ENCODE measurements at regions not wholly inside any gene's neighbourhood (a gene's known extent, or its start where the extent isn't known, plus 50 kb on each side); places are given as distances from the start of the nearest gene placed in this dataset.
A peak's percentile ranks its signal among the peaks of the same experiment; 100 is the strongest.

DNA sequence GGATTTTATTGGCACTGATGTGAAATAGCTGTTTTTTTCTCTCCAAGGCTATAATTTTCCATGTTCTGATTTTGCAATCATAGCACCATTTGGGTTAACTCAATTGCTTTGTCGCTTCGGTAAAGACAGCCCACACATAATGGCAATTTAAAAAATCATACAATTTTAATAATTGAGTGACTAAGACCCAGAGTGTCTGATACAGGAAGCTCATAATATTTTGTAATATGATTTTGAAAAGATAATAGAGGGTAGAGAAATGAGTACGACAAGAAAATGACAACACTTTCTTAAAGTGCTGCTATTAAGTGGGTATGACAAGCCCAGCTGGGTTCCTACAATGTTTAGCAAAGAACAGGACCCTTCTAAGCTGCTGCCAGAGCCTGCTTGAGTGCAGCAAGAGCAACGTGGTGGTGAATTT is 439.1 kb downstream of the METTL15 start:
- no peak for DNase-seq

GRCh38 chr11:28545536-28545935 is 437.3 kb downstream of the METTL15 start:
- no peak for DNase-seq

GRCh38 chr11:28542561-28542960 is 434.4 kb downstream of the METTL15 start:
- DNase-seq = no peak

- no peak for DNase-seq
Observed at GRCh38 chr11:28539239-28540030, 431.2 kb downstream of the METTL15 start.

- DNase-seq = no peak
Observed at GRCh38 chr11:28537822-28538221, 429.6 kb downstream of the METTL15 start.

DNA sequence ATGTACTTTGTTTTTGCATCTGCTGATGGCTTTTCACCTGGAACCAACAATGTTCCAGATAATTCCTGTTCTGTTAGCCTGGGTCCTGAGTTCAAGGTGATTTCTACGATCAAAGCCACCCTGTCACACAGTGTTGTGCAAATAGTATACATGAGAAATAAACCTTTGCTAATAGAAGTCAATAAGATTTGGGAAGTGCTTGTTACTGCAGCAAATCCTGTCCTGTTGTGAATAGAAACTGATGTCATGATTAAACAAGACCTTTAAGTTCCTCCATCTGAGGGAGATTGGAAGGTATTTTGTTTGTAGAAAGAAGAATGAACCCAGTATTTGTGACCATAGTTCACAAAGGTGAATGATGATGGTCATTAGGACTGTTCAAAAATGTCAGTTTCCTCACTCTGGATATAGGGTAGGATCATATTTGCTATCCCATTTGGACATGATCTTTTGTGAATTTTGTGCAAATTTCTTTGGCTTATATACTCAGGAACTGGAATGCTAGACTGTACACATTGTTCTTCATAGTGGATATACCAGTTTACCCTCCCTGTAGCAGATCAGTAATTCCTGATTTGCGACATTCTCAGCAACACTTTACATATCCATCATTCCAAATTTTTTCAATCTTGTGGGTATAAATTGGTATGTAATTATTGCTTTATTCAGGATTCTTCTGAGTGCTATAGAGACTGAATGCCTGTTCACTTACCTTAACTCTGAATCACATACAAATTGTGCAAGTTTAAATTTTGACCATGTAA is 428.5 kb downstream of the METTL15 start:
- no peak for DNase-seq

- DNase-seq = no peak
Observed at GRCh38 chr11:28535677-28536076, 427.5 kb downstream of the METTL15 start.

DNA sequence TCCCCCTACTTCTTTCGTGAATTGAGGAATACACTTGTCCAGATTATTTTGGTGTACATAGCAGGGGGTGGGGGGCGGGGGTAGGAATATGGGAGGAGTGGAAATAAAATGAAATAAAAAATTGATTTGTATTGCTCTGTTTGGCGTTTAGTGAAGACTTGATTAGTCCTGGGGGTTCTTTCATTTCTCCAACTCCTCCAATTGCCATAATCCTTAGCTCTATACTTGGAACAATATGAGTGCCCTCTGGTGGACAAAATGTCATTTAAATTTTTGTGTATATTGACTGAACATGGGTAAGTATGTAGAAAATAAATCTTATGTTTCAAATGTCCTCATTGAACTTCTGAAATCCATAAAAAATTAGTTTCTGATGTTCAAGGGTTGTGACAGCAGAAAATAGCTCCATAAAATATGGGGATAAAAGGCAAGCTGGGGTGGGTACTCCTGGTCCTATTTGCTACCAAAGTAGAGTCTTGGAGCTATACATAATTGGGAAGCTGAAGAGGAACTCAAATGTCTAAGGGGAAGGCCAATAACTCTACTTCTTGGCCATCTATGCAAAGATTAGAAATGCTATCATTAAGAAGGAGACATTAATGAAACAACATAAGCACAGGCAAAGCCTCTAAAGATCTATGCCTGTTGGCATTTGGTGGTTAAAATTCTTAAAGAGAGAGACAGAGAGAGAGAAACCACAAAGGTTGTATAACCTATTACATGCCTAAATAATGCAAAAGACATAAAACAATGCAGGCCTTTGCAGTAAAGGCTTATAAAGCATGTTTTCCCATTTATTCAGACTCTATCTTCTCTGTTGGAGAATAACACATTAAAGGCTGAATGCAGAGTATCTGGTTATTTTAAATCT is 421.6 kb downstream of the METTL15 start:
- peak in 2 of 58 donors; percentile 1 to 15 for DNase-seq

- no peak for DNase-seq
Observed at GRCh38 chr11:28529046-28529445, 420.9 kb downstream of the METTL15 start.

DNA sequence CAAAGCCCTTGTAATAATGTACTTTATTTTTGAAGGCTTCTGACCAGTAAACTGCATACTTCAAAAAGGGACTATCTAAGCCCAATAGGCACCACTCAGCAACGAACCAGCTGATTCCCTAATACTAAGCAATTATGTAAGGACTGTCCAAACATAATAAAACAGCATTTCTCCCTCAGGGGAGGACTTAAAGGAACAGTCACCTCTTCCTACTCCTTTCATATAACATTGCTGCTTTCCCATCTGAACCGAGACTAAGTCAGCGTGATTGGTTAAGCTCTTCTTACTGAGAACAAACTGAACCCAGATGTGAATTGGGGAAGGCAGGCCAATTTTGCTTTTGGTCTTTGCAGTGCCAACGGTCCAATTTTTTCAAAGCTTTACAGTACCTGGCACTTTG is 420.0 kb downstream of the METTL15 start:
- no peak for DNase-seq

DNA sequence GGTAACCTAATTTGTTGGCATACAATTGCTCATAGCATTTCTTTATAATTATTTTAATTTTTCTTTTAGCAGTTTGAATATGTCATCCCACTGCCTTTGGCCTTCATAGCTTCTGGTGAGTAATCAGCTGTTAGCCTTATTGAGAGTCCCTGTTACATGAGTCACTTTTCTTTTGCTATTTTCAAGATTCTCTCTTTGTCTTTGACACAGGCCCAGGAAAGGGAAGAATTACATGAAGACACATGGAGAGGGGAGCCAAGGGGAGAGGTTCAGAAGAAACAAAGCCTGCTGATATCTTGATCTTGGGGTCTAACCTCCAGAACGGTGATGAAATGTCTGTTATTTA is 418.2 kb downstream of the METTL15 start:
- no peak for DNase-seq

GRCh38 chr11:28525636-28526405 is 417.6 kb downstream of the METTL15 start:
- DNase-seq = no peak

DNA sequence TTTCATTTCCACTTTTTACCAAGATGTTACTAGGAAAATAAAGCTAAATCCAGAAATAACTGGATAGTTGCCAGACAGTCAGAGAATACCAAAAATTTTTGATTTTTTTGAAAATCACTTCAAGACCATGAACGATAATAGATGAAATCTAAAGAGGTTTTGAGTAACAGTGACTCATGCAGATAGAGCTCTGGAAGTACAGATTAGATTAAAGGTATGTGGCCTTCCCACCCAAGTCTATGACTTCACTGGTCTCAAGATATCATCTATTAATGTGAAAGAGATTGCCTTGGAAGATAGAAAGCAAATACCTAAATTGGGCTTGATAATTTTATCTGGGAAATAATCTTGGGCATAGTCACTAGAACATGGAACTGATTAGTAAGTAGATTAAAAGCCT is 415.9 kb downstream of the METTL15 start:
- DNase-seq = no peak

- no peak for DNase-seq
Observed at GRCh38 chr11:28521075-28521474, 412.9 kb downstream of the METTL15 start.

- DNase-seq = no peak
Observed at GRCh38 chr11:28520291-28520690, 412.1 kb downstream of the METTL15 start.

DNA sequence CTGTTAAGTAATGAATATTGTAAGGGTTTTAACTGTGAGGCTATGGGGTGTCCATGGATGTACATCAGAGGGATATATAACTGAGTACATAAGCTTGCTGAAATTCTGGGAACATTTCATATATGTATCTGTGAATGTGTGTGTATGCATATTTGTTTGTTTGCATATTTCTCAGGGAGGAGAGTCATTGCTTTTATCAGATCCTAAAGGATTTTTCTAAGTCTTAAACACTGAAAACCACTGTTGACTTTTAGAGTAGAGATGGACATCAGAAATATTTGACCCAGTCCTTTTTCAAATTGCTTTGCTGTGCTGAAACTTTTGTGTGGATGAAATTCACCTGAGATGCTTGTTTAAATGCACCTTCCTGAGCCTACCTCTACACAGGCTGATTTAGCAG is 410.6 kb downstream of the METTL15 start:
- DNase-seq = no peak

DNA sequence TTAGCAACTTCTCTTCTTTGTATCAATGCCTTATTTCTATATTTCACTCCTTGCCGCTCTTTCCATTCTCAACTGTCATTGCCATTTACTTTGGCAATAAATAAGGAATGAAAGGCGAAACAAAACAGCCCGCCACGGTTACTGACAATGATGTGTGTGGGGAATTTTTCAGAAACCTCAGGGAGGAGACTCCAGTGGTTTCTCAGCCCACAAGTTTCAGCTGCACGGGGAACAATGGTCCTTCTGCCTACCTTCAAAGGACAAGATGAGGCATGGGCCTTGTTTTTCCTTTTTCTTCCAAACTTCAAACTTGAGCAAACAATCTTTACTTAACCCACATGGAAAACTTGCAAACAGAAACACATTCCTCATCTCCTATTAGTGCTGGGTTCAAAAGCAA is 409.4 kb downstream of the METTL15 start:
- no peak for DNase-seq

GRCh38 chr11:28514391-28514790 is 406.2 kb downstream of the METTL15 start:
- DNase-seq = no peak

- DNase-seq = no peak
Observed at GRCh38 chr11:28512143-28512756, 404.1 kb downstream of the METTL15 start.

GRCh38 chr11:28505232-28505631 is 397.0 kb downstream of the METTL15 start:
- no peak for DNase-seq
